ENCODE measurements at regions not wholly inside any gene's neighbourhood (a gene's known extent, or its start where the extent isn't known, plus 50 kb on each side); places are given as distances from the start of the nearest gene placed in this dataset.

- H3K27me3 ChIP-seq (ENCODE audit: control insufficient read depth in 2 of 2, insufficient read depth in 2 of 2, low read length in 2 of 2), result no peaks in the 10 kb centered on the region
- TF ChIP-seq, protein P1, sequence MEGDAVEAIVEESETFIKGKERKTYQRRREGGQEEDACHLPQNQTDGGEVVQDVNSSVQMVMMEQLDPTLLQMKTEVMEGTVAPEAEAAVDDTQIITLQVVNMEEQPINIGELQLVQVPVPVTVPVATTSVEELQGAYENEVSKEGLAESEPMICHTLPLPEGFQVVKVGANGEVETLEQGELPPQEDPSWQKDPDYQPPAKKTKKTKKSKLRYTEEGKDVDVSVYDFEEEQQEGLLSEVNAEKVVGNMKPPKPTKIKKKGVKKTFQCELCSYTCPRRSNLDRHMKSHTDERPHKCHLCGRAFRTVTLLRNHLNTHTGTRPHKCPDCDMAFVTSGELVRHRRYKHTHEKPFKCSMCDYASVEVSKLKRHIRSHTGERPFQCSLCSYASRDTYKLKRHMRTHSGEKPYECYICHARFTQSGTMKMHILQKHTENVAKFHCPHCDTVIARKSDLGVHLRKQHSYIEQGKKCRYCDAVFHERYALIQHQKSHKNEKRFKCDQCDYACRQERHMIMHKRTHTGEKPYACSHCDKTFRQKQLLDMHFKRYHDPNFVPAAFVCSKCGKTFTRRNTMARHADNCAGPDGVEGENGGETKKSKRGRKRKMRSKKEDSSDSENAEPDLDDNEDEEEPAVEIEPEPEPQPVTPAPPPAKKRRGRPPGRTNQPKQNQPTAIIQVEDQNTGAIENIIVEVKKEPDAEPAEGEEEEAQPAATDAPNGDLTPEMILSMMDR (IDR thresholded peaks at IDR 0.05), result no peak
- no peaks in the 10 kb centered on the region for H3K79me2 ChIP-seq (ENCODE audit: insufficient read depth, low read length)
- H3K4me3 ChIP-seq (replicated peaks in 1 of 3; ENCODE audit: low read depth in 2 of 3, low read length in 3 of 3), result no peak overlapping the region
- H3K9me3 ChIP-seq (replicated peaks in 1 of 2; ENCODE audit: control insufficient read depth in 1 of 2, insufficient read depth in 1 of 2, low read length in 2 of 2), result no peaks in the 10 kb centered on the region
- no peak for DNase-seq
- no peaks in the 10 kb centered on the region for H3K36me3 ChIP-seq (replicated peaks in 1 of 2; ENCODE audit: control insufficient read depth in 1 of 2, insufficient read depth in 2 of 2, low read length in 2 of 2)
- no peak overlapping the region for H2AFZ ChIP-seq (ENCODE audit: insufficient read depth, low read depth, low read length, poor library complexity, severe bottlenecking)
- Mint-ChIP-seq H3K4me1 (no peaks in the 10 kb centered on the region), H3K27me3 (ENCODE audit: low read depth in 3 of 3) (no peaks in the 10 kb centered on the region), H3K27ac (no peak overlapping the region), H3K9me3 (peaks cover 0 to 3% (median 0%) of the 10 kb centered on the region in 7 donors), H3K4me3 (no peak overlapping the region), H3K36me3 (no peaks in the 10 kb centered on the region)
- no peak overlapping the region for H3K4me2 ChIP-seq (replicated peaks; ENCODE audit: extremely low read depth, low read length, poor library complexity, severe bottlenecking)
- intact Hi-C loops (cut with micrococcal nuclease), result no loop called here
- no peaks in the 10 kb centered on the region for H3K4me1 ChIP-seq (ENCODE audit: control insufficient read depth in 1 of 2, insufficient read depth in 2 of 2, low read length in 2 of 2)
- WGBS (ENCODE audit: insufficient coverage), result no CpG with 5 or more reads among the region's 2 CpGs
- H4K20me1 ChIP-seq (ENCODE audit: insufficient read depth, low read length), result no peaks in the 10 kb centered on the region
- no peak overlapping the region for H3K27ac ChIP-seq (ENCODE audit: low read depth in 1 of 2, low read length in 2 of 2)
- no peak overlapping the region for H3K9ac ChIP-seq (ENCODE audit: insufficient read depth, low read length, poor library complexity, severe bottlenecking)
Observed at GRCh38 chr9:103545260-103545659, 548.8 kb upstream of the SMC2 start.

GRCh38 chr9:103552712-103553111 lies 541.4 kb upstream of the SMC2 start:
- H3K36me3 Mint-ChIP-seq, result no peaks in the 10 kb centered on the region
- H3K36me3 ChIP-seq (replicated peaks in 1 of 2; ENCODE audit: control insufficient read depth in 1 of 2, insufficient read depth in 2 of 2, low read length in 2 of 2), result no peaks in the 10 kb centered on the region
- H3K27me3 Mint-ChIP-seq (ENCODE audit: low read depth in 3 of 3), result no peaks in the 10 kb centered on the region
- TF ChIP-seq, protein P1 (IDR thresholded peaks at IDR 0.05), result no peak
- no peaks in the 10 kb centered on the region for H3K4me1 ChIP-seq (ENCODE audit: control insufficient read depth in 1 of 2, insufficient read depth in 2 of 2, low read length in 2 of 2)
- no peak overlapping the region for H3K27ac Mint-ChIP-seq
- no peaks in the 10 kb centered on the region for H4K20me1 ChIP-seq (ENCODE audit: insufficient read depth, low read length)
- H3K27ac ChIP-seq (ENCODE audit: low read depth in 1 of 2, low read length in 2 of 2), result no peak overlapping the region
- no CpG with 5 or more reads among the region's 1 CpG for WGBS (ENCODE audit: insufficient coverage)
- intact Hi-C loops (cut with micrococcal nuclease), result no loop called here
- no peak for DNase-seq
- H3K27me3 ChIP-seq (ENCODE audit: control insufficient read depth in 2 of 2, insufficient read depth in 2 of 2, low read length in 2 of 2), result no peaks in the 10 kb centered on the region
- H3K4me3 ChIP-seq (replicated peaks in 1 of 3; ENCODE audit: low read depth in 2 of 3, low read length in 3 of 3), result no peak overlapping the region
- H3K4me3 Mint-ChIP-seq, result no peak overlapping the region
- no peaks in the 10 kb centered on the region for H3K4me1 Mint-ChIP-seq
- H3K79me2 ChIP-seq (ENCODE audit: insufficient read depth, low read length), result no peaks in the 10 kb centered on the region
- no peak overlapping the region for H3K9ac ChIP-seq (ENCODE audit: insufficient read depth, low read length, poor library complexity, severe bottlenecking)
- peaks cover 0 to 15% of the 10 kb centered on the region in 2 donors for H3K9me3 ChIP-seq (replicated peaks in 1 of 2; ENCODE audit: control insufficient read depth in 1 of 2, insufficient read depth in 1 of 2, low read length in 2 of 2)
- no peak overlapping the region for H2AFZ ChIP-seq (ENCODE audit: insufficient read depth, low read depth, low read length, poor library complexity, severe bottlenecking)
- peaks cover 5 to 13% (median 8%) of the 10 kb centered on the region in 7 donors for H3K9me3 Mint-ChIP-seq
- H3K4me2 ChIP-seq (replicated peaks; ENCODE audit: extremely low read depth, low read length, poor library complexity, severe bottlenecking), result no peak overlapping the region
